HEK293 (cell line): ENCODE measurements at regions not wholly inside any gene's neighbourhood (a gene's known extent, or its start where the extent isn't known, plus 50 kb on each side); places are given as distances from the start of the nearest gene placed in this dataset.

Experiments
- ZBTB21 ChIP-seq: fragments of 450-650 bp; formaldehyde crosslinking; IDR thresholded peaks from 2 replicates; pipeline ENCODE4 v1.5.1; 2017; ENCODE audit warnings: missing biosample characterization, missing genetic modification characterization
- ZBTB8A ChIP-seq: fragments of 450-650 bp; formaldehyde crosslinking; IDR thresholded peaks from 2 replicates; pipeline ENCODE4 v1.5.1; 2016; ENCODE audit warnings: missing biosample characterization, missing genetic modification characterization
- ZNF335 ChIP-seq: fragments of 450-650 bp; formaldehyde crosslinking; conservative IDR thresholded peaks from 2 replicates; pipeline ENCODE4 v1.5.1; 2016; ENCODE audit warnings: missing biosample characterization, missing genetic modification characterization
- ZNF514 ChIP-seq: fragments of 450-650 bp; formaldehyde crosslinking; IDR thresholded peaks from 2 replicates; pipeline ENCODE4 v1.5.1; 2016; ENCODE audit warnings: missing biosample characterization, missing genetic modification characterization
- TF ChIP-seq, protein P1 (sequence below): fragments of 450-650 bp; formaldehyde crosslinking; IDR thresholded peaks from 2 replicates; pipeline ENCODE4 v1.5.1; 2016; ENCODE audit warnings: missing biosample characterization, missing genetic modification characterization

DNA sequence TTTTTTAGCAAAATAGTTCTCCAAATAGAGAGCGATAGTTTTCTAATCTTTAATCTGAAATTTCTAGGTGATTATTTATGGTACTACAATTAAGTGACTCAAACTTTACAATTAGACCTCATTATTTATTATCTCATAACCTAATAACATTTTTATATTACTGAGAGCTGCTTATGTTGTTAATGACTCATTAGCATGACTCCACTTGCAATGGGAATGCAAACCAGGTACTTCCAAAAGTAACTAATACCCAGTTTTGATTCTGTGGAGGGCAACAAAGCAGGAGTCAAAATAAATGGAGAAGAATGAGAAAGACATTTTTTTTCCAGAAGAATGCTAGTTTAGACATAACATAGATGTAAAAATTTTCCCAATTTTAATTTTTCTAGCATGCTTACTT, 466.0 kb downstream of the PLK2 start:
- TF ChIP-seq ZNF335: no peak
- TF ChIP-seq ZBTB8A (tag by site-specific recombination): no peak
- no peak for TF ChIP-seq ZNF514
- TF ChIP-seq, protein P1, sequence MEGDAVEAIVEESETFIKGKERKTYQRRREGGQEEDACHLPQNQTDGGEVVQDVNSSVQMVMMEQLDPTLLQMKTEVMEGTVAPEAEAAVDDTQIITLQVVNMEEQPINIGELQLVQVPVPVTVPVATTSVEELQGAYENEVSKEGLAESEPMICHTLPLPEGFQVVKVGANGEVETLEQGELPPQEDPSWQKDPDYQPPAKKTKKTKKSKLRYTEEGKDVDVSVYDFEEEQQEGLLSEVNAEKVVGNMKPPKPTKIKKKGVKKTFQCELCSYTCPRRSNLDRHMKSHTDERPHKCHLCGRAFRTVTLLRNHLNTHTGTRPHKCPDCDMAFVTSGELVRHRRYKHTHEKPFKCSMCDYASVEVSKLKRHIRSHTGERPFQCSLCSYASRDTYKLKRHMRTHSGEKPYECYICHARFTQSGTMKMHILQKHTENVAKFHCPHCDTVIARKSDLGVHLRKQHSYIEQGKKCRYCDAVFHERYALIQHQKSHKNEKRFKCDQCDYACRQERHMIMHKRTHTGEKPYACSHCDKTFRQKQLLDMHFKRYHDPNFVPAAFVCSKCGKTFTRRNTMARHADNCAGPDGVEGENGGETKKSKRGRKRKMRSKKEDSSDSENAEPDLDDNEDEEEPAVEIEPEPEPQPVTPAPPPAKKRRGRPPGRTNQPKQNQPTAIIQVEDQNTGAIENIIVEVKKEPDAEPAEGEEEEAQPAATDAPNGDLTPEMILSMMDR (tag by site-specific recombination): no peak
- no peak for TF ChIP-seq ZBTB21 (tag by site-specific recombination)
